HAP-1 (cell line): ENCODE measurements at regions not wholly inside any gene's neighbourhood (a gene's known extent, or its start where the extent isn't known, plus 50 kb on each side); places are given as distances from the start of the nearest gene placed in this dataset.
A peak's percentile ranks its signal among the peaks of the same experiment; 100 is the strongest.

ENCODE experiments used
- DNase-seq, 2 experiments: peaks; one replicate each; pipeline ENCODE4 v3.0.0-alpha.2; 2016 to 2020; ENCODE audit warnings: low spot score in 2 of 2
- H3K27me3 ChIP-seq: fragments of 250-450 bp; sonication (Bioruptor Pico); 2 replicates; pipeline ENCODE4 v1.5.1; 2020; ENCODE audit warnings: low read depth, mild to moderate bottlenecking, moderate library complexity
- H3K36me3 ChIP-seq: fragments of 250-450 bp; sonication (Bioruptor Pico); replicated peaks from 2 replicates; pipeline ENCODE4 v1.5.1; 2020; ENCODE audit warnings: mild to moderate bottlenecking
- H3K4me1 ChIP-seq: fragments of 250-450 bp; sonication (Bioruptor Pico); 2 replicates; pipeline ENCODE4 v1.5.1; 2020; ENCODE audit warnings: mild to moderate bottlenecking
- H3K4me3 ChIP-seq: fragments of 250-450 bp; sonication (Bioruptor Pico); 2 replicates; pipeline ENCODE4 v1.5.1; 2020; ENCODE audit warnings: mild to moderate bottlenecking, moderate library complexity
- H3K9me3 ChIP-seq: fragments of 250-450 bp; sonication (Bioruptor Pico); 2 replicates; pipeline ENCODE4 v1.5.1; 2020; ENCODE audit warnings: mild to moderate bottlenecking, moderate library complexity
- in situ Hi-C: fragments of 300-500 bp; cut with MboI; formaldehyde crosslinking; loops from 3 replicates; pipeline ENCODE4 v1.14.3; 2020; ENCODE audit warnings: low sequenced_read_pairs, inconsistent platforms, mixed read lengths

- no peak for DNase-seq
- in situ Hi-C loops: no loop called here
These were observed 395.1 kb downstream of the EPM2A start for GRCh38 chr6:145340256-145340655.

DNA sequence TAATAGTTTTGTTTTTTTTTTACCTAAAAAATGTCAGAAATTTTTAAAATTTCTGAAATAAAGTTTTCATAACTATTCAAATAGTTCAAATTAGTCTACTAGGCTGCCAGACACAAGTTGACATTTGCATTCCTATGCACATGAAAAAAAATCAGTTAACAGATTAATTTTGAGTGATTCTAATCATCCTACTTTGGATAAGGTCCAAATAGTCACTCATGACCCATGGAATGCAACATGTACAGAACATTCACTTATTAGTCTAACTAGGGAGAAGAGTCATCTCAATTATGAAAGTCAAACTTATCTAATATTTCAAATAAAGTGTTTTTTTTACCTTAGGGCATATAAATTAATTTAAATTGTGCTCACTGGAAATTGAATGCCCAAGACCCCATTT is 390.2 kb downstream of the EPM2A start:
- H3K36me3 ChIP-seq: no peaks in the 10 kb centered on the region
- no peak for DNase-seq
- no peaks in the 10 kb centered on the region for H3K9me3 ChIP-seq
- peaks cover 21% of the 10 kb centered on the region for H3K4me1 ChIP-seq
- no peaks in the 10 kb centered on the region for H3K27me3 ChIP-seq
- in situ Hi-C loops: no loop called here
- no peak overlapping the region for H3K4me3 ChIP-seq

More at GRCh38 chr6:145340256-145340655, 395.1 kb downstream of the EPM2A start:
- H3K36me3 ChIP-seq: no peaks in the 10 kb centered on the region
- no peak overlapping the region for H3K4me3 ChIP-seq
- no peaks in the 10 kb centered on the region for H3K27me3 ChIP-seq
- no peaks in the 10 kb centered on the region for H3K9me3 ChIP-seq
- H3K4me1 ChIP-seq: no peaks in the 10 kb centered on the region

DNA sequence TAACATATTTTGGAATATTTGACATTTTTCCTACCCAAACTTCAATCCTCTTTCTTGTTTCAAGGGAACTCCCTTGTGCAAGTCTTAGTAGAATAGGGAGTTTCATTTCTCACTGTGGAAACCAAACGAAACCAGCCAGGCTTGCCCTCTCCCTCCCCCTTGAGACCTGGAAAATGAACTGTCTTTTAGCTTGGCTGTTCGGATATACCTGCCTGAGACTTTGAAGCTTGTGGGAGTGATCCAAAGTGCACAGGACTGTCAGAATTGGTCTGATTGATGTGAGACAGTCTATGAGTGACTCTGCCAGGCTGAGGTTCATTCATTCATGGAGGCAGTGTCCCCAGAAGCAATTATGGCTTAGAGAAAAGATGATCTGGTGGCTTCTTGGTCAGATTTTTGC is 388.1 kb downstream of the EPM2A start:
- no peaks in the 10 kb centered on the region for H3K36me3 ChIP-seq
- DNase-seq: no peak
- no peak overlapping the region for H3K4me3 ChIP-seq
- in situ Hi-C loops: no loop called here
- no peaks in the 10 kb centered on the region for H3K27me3 ChIP-seq
- no peaks in the 10 kb centered on the region for H3K9me3 ChIP-seq
- peaks cover 21% of the 10 kb centered on the region for H3K4me1 ChIP-seq

DNA sequence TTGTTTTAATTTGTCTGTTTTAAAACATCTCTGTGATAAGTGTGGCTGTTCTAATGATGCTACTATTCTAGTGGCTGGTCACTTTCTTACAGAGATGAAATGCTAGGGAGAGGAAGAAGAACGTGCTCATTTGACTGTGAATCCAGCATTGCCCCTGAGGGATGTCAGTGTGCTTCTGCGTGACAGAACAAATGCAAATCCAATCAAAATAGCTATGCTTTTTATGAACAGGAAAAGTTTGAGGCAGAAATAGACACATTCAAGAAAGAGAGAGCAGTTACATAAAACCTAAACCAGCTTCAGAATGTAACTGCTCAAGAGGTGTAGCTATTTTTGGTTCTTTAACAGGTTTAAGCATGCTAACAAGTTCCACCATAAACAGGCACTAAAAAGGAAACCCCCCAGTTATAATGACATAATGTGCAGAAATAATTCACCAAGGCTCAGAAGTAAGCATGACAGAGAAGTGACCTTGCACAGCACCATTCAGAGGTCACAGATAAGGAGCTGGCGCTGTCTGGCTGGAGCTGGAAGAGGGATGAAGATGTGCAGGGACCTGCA is 385.3 kb downstream of the EPM2A start:
- Histone ChIP-seq H3K27me3 (no peaks in the 10 kb centered on the region), H3K36me3 (no peaks in the 10 kb centered on the region), H3K9me3 (no peaks in the 10 kb centered on the region), H3K4me1 (peaks cover 21% of the 10 kb centered on the region), H3K4me3 (no peak overlapping the region)
- no peak for DNase-seq
- in situ Hi-C loops: no loop called here

- in situ Hi-C loops: no loop called here
- Histone ChIP-seq H3K27me3 (no peaks in the 10 kb centered on the region), H3K4me1 (peaks cover 21% of the 10 kb centered on the region), H3K9me3 (no peaks in the 10 kb centered on the region), H3K4me3 (no peak overlapping the region), H3K36me3 (no peaks in the 10 kb centered on the region)
- no peak for DNase-seq
These were observed 384.4 kb downstream of the EPM2A start for GRCh38 chr6:145350928-145351327.

DNA sequence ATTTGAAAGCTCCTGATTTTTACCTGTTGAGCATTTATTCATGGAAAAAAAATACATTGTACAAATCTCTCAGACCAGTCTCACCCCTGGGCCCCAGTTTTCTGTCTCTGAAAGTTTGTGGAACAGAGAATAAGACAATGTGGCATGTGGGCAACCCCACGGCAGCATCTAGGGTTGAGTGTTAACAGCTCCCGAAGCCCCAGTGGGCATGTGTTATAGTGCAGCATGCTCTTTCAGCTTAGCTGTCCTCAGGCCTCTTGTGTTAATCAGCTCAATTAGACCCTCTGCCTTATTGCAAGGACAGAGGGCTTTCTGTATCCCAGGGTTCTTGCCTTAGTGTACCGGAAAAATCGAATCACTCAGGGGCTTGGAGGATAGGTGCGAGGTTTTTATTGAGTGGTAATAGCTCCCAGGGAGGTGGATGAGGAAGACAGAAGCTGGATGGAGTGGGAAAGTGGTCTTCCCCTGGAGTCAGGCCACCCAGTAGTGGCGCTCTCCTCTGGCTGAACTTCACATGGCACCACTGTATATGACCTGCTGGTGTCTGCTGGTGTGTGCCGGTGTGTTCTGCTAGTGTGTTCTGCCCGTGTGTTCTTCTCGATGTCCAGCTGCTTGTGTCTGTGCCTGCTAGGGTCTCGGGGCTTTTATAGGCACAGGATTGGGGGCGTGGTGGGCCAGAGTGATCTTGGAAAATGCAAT is 382.8 kb downstream of the EPM2A start:
- no peak overlapping the region for H3K4me3 ChIP-seq
- H3K36me3 ChIP-seq: no peaks in the 10 kb centered on the region
- no peaks in the 10 kb centered on the region for H3K9me3 ChIP-seq
- no peak for DNase-seq
- H3K27me3 ChIP-seq: no peaks in the 10 kb centered on the region
- peaks cover 21% of the 10 kb centered on the region for H3K4me1 ChIP-seq
- in situ Hi-C loops: no loop called here

DNA sequence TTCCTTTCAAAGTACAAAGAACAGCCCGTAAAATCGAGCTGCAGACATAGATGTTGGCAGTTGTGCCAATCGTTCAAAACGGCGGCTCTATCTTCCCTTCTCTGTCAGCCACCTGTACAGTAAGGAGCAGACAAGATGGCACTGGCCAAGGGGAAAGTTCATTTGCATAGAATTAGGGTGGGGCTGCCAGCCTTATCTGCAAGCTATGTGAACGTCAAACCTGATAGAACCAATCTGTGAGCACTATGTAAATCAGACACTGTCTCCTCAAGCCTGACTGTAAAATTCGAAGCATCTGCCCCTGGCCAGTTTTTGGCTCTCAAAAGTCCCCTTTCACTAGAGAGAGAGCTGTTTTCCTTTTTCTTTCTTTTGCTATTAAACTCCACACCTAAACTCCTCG is 374.5 kb downstream of the EPM2A start:
- Histone ChIP-seq H3K36me3 (no peaks in the 10 kb centered on the region), H3K4me3 (no peak overlapping the region), H3K4me1 (no peaks in the 10 kb centered on the region), H3K27me3 (no peaks in the 10 kb centered on the region), H3K9me3 (no peaks in the 10 kb centered on the region)
- DNase-seq: no peak
- in situ Hi-C loops: no loop called here

DNA sequence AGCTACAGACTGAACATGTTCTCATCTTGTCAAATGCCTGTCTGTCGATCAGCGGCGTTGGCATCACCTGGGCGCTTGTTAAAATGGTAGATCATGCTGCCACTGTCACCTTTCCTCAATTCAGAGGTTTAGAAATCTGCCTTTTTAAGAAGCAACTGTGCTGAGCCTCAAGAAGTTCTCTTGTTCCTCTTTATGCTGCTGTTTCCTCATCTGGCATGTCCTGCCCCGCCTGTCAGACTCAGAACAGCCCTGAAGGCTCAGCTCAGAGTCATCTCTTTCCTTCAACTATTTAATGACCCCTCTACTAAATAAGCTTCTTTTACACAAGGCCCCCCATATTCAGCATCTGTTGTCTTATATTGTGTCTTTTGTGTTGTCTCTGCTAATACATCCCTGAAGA is 368.2 kb downstream of the EPM2A start:
- DNase-seq: no peak
- no peak overlapping the region for H3K4me3 ChIP-seq
- in situ Hi-C loops: no loop called here
- H3K4me1 ChIP-seq: no peaks in the 10 kb centered on the region
- no peaks in the 10 kb centered on the region for H3K36me3 ChIP-seq
- H3K27me3 ChIP-seq: no peaks in the 10 kb centered on the region
- no peaks in the 10 kb centered on the region for H3K9me3 ChIP-seq

- no peaks in the 10 kb centered on the region for H3K9me3 ChIP-seq
- peaks cover 3% of the 10 kb centered on the region for H3K4me1 ChIP-seq
- no peaks in the 10 kb centered on the region for H3K36me3 ChIP-seq
- H3K27me3 ChIP-seq: no peaks in the 10 kb centered on the region
- no peak overlapping the region for H3K4me3 ChIP-seq
- DNase-seq: no peak
- in situ Hi-C loops: no loop called here
These were observed 367.2 kb downstream of the EPM2A start for GRCh38 chr6:145368075-145368474.

DNA sequence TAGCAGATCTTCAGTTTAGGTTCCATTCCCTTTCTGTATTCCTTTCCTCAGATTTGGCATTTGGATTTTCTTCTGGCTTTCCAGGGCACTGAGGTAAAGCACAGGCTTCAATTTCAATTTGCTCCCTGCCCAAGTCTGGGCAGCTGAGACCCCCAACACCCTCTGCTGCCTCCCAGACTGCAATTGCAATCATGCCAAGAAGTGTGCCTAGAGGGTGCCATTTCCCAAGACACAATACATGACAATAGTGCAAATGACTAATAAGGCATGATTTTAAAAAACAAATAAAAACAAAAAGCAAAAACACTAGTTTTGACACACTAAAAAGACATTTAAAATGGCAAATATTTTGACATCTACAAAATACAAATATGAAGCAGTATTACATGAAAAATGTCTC is 364.8 kb downstream of the EPM2A start:
- Histone ChIP-seq H3K27me3 (no peaks in the 10 kb centered on the region), H3K9me3 (no peaks in the 10 kb centered on the region), H3K4me3 (no peak overlapping the region), H3K4me1 (peaks cover 15% of the 10 kb centered on the region), H3K36me3 (no peaks in the 10 kb centered on the region)
- in situ Hi-C loops: no loop called here
- no peak for DNase-seq

GRCh38 chr6:145372671-145373151 is 362.6 kb downstream of the EPM2A start:
- Histone ChIP-seq H3K4me1 (peaks cover 15% of the 10 kb centered on the region), H3K36me3 (no peaks in the 10 kb centered on the region), H3K9me3 (no peaks in the 10 kb centered on the region), H3K27me3 (no peaks in the 10 kb centered on the region), H3K4me3 (no peak overlapping the region)
- peak in 1 of 2 experiments; percentile 14 for DNase-seq
- in situ Hi-C loops: no loop called here

DNA sequence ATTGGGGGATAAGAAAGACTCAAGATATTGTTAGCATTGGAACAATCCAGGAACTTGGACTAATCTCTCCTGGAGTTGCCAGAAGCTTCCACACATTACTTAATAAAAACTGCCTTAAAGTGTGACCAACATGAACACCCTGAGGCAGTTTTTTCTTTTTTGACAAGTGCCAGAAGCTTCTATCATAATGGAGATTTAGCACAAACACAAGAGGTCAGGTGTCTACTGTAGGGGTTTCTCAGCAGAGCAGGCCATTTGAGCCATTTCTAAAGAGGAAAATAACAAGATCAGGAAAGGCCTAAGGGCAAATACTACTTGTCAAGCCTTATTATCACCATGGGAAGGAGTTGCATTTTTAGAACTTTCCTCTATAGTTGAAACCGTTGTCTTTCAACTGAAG is 361.5 kb downstream of the EPM2A start:
- peak; percentile 21 to 83 for DNase-seq
- H3K27me3 ChIP-seq: no peaks in the 10 kb centered on the region
- in situ Hi-C loops: no loop called here

GRCh38 chr6:145374570-145374969 is 360.8 kb downstream of the EPM2A start:
- Histone ChIP-seq H3K36me3 (no peaks in the 10 kb centered on the region), H3K4me1 (peaks cover 15% of the 10 kb centered on the region), H3K27me3 (no peaks in the 10 kb centered on the region), H3K4me3 (no peak overlapping the region), H3K9me3 (no peaks in the 10 kb centered on the region)
- no peak for DNase-seq
- in situ Hi-C loops: no loop called here

More for the DNA sequence above, 361.5 kb downstream of the EPM2A start:
- no peak overlapping the region for H3K4me3 ChIP-seq
- no peaks in the 10 kb centered on the region for H3K9me3 ChIP-seq
- H3K36me3 ChIP-seq: no peaks in the 10 kb centered on the region
- H3K4me1 ChIP-seq: peaks cover 15% of the 10 kb centered on the region

- Histone ChIP-seq H3K9me3 (no peaks in the 10 kb centered on the region), H3K4me3 (no peak overlapping the region), H3K36me3 (no peaks in the 10 kb centered on the region), H3K27me3 (no peaks in the 10 kb centered on the region), H3K4me1 (peaks cover 15% of the 10 kb centered on the region)
- in situ Hi-C loops: no loop called here
- DNase-seq: no peak
These were observed 359.8 kb downstream of the EPM2A start for GRCh38 chr6:145375502-145375901.
